GM19397 (cell line): ENCODE measurements at regions not wholly inside any gene's neighbourhood (a gene's known extent, or its start where the extent isn't known, plus 50 kb on each side); places are given as distances from the start of the nearest gene placed in this dataset.
"Not testable (repeated sequence)": the region's sequence is repeated elsewhere in the genome, so short reads cannot be mapped to it uniquely, and the experiment has no call there.

Source experiments
- ATAC-seq: cut with Tn5 transposase; IDR thresholded peaks from one replicate; pipeline ENCODE4 v1.9.1; 2021; ENCODE audit warnings: mild to moderate bottlenecking, moderate library complexity; ENCODE audit not compliant: unreplicated experiment

DNA sequence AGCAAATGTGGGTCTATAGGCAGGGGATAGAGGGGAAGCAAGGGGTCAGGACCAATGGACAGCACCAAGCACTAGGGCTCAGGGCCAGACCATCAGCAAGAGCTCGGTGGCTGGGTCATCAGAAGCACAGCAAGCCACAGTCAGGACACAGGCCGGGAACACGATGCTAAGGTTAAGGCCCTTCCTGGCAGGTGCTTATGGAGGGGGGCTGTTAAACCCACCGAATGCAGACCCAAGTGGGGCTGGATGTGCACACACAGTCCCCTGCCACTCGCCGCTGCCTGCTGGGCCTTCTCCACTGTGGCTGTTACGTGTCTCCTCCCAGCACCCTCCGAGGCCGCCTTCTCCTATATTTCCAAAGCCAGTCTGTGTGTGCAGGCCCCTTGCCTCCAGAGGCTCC is 220.1 kb downstream of the TOMM20 start:
- ATAC-seq = no peak

- ATAC-seq = no peak
These were observed 220.7 kb downstream of the TOMM20 start for GRCh38 chr1:234907940-234908405.

DNA sequence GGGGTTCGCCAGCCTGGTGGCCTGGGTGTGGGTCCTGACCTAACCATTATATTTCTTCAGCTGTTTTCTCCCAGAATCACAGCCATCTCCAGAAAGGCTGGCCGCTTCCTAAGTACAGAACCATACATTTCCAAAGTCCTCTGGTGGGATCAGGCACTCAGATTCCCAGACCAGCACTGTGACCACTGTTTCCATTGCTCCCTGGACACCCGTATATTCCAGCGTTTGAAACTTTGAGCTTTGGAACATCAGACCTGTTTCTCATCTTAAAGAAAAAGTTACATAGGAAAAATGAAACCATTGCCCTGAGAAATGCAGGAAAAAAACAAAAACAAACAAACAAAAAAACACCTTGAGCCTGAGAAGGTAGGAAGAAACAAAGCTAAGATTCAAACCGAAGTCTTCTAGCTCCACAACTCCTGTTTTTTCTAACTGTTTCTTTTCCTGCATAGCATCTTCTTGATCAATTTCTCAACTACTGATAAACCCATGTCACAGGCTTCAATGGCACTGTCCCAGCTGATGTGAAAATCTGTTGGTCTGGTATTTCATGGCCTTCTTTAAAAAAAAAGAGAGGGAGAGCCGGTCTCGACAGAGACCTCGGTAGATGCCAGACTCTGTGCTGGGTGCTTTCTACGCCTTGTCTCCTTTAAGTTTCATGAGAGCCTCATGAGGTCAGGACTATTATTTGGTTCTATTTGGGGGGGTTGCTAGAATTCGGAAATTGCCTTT is 221.3 kb downstream of the TOMM20 start:
- ATAC-seq = no peak

GRCh38 chr1:234906654-234907053 is 222.0 kb downstream of the TOMM20 start:
- ATAC-seq = no peak

DNA sequence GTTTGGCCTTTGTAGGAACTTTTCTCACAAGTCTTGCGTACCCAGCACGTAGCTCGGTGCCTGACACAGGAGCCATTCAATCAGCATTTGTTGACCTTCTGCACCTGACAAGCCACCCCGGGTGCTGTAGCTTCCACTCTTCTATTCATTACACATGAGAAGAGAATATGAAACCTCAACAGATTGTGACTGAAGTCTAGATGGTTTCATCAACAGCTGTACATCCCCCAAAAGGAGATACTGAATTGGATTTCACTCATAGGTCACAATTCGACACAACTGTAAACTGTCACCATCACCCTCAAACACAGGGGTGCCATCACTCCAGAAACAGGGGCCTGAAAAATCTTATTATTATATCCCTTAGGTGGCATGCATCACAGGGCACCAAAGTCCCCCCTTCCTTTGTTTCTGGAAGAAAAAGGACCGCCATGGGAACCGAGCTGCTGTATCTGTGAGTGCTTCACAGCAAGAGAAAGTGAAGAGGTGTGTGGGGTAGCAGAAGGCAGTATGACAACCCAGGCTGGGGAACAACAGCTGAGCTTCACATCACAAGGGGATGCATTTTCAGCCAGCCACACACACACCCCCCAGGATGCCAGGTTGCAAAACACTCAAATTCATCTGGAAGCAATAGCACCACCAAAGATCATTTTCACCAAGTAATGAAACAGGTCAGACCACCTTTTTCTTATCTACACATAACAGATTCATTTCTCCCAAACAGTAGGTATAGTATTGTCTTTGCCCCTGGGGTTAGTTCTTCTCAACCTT is 225.7 kb downstream of the TOMM20 start:
- ATAC-seq = no peak

DNA sequence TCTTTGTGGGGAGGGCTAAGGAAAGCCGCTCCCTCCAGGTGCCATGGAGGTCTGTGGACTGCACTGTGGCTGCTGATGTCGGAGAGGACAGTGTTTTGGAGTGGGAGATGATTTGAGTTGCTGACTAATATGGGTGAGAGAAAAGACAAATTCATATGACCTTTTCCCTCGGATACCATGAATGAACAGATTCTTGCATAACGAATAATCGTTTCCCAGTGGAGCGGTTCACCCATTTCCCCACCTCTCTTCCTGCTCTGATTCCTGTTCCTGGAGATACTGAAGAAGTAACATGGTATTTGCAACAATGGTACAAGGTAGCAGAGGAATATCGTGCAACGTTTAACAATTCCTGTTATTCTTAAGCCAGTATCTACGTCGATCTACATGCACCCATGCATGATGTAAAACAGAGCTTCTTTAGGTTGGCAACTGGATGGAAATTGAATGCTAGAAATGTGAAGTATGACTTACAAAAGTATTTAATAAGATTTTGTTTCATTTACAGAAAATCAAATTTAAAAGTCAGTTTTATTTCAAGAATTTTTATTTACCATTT is 227.1 kb downstream of the TOMM20 start:
- ATAC-seq = no peak

DNA sequence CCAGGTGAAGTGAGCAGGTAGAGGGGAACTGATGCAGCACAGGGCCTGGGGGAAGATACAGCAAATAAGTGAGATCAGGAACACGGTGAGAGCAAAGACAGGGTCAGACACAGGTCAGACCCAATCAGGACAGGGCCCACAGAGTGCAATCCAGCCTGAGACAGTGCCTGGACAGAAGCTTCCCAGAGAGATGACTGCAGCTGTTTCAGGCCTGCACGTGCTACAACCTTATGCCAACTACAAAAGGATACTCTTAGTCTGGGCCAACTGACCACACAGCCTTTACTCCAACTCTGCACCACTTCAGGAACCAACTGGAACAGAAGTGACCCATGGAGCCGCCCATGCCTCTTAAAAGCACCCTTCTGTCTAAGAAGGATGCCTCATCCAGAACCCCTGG is 228.0 kb downstream of the TOMM20 start:
- ATAC-seq = no peak

- no peak for ATAC-seq
These were observed 228.9 kb downstream of the TOMM20 start for GRCh38 chr1:234899730-234900072.

DNA sequence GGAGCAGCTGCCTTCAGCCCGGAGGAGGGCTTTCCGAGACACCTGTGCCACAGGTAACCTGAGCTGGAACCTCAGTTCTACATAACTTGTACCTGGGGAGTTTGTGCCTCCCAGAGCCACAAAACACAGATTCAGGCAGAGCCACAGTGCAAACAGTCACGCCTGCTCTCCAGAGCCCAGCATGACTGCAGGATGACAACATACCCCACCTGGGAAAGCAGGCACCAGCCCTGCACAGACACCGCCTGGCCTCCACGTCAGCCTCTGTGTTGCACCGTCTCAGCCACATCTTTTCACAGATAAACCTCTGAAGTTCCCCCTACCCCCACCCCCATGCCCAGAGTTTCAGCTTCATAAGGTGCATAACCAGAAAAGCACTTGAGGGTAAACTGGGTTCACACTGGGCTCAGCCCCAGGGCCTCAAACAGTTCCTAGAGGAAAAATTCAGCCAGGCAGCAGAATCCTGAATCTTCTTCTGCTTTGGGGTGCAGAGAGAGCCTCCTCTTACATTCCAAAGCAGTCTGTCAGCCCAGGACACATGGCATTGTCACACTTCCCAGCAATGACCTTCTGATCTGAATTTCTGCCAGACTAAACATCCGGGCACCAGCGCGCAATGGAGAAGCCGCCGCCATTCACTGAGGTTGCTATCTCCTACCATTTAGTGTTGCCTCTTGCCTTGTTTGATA is 229.5 kb downstream of the TOMM20 start:
- ATAC-seq = no peak

GRCh38 chr1:234898455-234899033 is 230.1 kb downstream of the TOMM20 start:
- ATAC-seq = no peak

GRCh38 chr1:234897754-234898454 is 230.7 kb downstream of the TOMM20 start:
- ATAC-seq = no peak

DNA sequence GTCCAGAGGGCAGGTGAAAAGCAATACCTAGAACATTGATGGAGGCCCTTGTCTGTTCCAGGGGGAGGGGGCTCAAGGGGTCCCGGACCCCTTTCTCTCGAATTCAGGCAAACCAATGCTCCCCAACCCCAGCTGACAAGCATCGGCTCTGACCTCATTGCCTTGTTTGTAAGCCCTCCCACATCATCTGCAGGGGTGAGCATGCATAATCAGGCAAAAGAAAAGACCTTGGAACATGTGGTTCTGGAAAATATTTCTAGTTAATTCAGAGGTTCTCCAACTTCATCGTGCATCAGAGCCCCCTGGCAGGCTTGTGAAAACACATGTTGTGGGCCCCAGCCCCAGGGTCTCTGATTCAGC is 231.3 kb downstream of the TOMM20 start:
- ATAC-seq = no peak

DNA sequence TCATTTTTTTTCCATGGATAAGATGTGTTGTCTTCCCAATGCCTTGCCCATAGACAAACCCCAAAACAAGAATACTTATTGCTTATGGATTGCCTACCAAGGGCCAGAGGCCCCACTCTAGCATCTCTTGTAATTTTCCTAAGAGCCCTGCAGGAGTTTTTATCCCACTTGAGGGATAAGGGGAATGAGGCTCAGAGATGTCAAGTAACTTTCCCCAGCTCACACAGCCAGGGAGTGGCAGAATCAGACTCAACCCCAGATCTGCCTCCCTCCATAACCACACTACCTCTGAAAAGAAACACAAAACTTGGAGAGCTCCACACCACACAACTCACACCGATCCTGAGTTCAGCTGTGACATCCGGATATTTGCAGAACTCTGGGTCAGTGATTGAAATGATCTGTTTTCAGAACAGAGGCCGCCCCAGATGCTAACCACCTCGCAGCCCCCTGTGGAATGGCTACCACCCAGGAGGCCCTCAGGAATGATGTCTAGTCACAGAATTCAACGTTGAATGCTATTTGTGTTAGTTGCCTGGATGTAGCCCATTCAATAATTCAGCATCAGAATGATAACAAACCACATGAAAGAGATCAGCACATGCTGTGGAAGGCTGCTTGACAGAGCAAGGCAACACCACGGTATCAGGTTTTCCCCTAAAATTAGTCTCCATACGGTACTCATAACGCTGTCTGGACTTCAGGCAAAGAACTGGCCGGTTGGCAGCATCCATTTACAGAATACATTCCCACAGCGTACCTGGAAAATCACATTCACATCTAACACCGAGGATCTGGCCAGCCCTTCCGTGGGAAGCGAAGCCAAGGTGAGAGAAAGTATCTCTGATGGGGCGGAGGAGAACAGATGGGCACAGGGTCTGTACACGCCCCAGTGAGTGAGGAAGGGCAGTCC is 231.9 kb downstream of the TOMM20 start:
- no peak for ATAC-seq

GRCh38 chr1:234893725-234894630 is 234.7 kb downstream of the TOMM20 start:
- ATAC-seq = no peak

- no peak for ATAC-seq
These were observed 235.3 kb downstream of the TOMM20 start for GRCh38 chr1:234893359-234893724.

DNA sequence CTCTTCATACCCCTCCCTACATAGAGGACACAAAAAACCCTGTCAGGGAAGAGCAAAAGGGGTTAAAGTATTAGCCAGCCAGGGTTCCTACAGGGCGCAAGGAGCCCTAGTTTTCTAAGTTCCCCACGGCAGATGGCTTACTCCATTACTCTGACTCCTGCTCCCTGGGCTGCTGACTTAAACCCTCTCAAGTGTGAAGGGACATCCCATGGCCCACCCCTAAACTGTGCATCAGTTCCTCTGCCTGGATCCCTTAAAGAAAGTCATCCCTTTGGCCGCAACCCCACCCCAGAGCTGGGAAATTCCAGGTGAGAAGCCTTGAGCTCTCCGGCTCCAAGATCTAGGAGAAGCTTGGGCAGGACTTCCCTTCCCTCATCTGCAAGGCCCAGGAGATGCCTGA is 236.0 kb downstream of the TOMM20 start:
- ATAC-seq = no peak

DNA sequence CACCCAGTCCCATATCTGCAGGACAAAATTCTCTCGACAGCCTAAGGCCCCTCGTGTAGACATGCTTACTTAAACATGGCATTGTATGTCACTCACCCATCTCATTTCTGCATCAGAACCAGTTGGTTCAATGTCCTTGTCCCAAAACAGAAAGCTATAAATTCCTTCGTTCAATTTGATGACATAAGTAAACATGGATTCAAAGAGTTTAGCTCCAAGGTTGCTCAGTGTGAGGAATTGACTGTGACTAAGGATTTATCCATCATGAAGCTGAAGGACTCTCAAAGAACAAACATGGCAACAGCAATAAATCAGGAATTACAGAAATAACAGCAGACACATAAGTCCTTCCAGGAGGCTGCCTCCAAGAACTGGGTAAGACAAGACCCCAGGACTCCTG is 237.2 kb downstream of the TOMM20 start:
- no peak for ATAC-seq

DNA sequence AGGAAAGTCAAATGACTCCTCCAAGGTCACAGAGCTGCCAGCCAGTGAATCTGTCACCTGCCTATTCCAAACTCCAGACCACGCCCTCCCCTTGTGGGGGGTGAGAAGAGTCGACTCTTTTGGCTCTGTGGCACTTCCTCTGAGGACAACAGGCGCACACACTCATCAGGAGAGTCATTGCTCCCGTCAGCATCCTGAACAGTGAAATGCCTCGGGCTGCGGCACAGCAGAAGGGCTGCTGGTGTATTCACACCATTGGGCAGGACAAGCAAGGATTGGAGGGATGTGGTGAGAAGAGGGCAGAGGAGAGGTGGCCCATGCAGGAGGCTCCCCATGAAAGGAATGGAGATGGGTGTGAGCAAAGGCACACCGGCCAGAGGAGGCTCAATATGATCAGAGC is 239.0 kb downstream of the TOMM20 start:
- no peak for ATAC-seq

DNA sequence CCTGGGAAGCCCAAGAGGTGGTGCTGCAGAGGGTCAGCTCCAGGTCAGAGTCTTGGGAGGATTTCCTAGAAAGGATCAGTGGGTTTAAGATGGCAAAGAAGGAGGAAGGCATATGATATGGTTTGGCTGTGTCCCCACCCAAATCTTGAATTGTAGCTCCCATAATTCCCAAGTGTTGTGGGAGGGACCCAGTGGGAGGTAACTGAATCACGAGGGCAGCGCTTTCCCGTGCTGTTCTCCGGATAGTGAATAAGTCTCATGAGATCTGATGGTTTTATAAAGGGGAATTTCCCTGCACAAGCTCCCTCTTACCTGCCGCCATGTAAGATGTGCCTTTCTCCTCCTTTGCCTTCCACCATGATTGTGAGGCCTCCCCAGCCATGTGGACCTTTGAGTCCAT is 240.4 kb downstream of the TOMM20 start:
- ATAC-seq = not testable (repeated sequence)
